B cell (primary cell): ENCODE measurements at regions not wholly inside any gene's neighbourhood (a gene's known extent, or its start where the extent isn't known, plus 50 kb on each side); places are given as distances from the start of the nearest gene placed in this dataset.
"Not testable (repeated sequence)": the region's sequence is repeated elsewhere in the genome, so short reads cannot be mapped to it uniquely, and the experiment has no call there.

ENCODE experiments used
- CTCF ChIP-seq: fragments of 200-600 bp; IDR thresholded peaks from one replicate; pipeline ENCODE4 v1.8.0; 2022; ENCODE audit warnings: antibody characterized with exemption, mild to moderate bottlenecking
- EZH2 ChIP-seq: IDR thresholded peaks from 2 replicates; pipeline ENCODE4 v1.6.1; 2012; ENCODE audit warnings: borderline replicate concordance, low read depth, mild to moderate bottlenecking, moderate library complexity, low read length; ENCODE audit not compliant: insufficient read depth, poor library complexity, severe bottlenecking

GRCh38 chr10:118962331-118962868, 67.1 kb upstream of the NANOS1 start:
- TF ChIP-seq CTCF, EZH2: not testable (repeated sequence)
